Activated CD4-positive, alpha-beta T cell treated with anti-CD3 and anti-CD28 coated beads, Interleukin-2, amount 50 U/mL, for 16 hours (primary cell): ENCODE measurements at regions not wholly inside any gene's neighbourhood (a gene's known extent, or its start where the extent isn't known, plus 50 kb on each side); places are given as distances from the start of the nearest gene placed in this dataset.
"Not testable (repeated sequence)": the region's sequence is repeated elsewhere in the genome, so short reads cannot be mapped to it uniquely, and the experiment has no call there.

Experiments
- DNase-seq: peaks from one replicate; pipeline ENCODE4 v3.0.0-alpha.2; 2020

- no peak for DNase-seq
Measured at GRCh38 chr11:87967459-87967858, 207.8 kb downstream of the RAB38 start.

GRCh38 chr11:87966694-87967093, 208.5 kb downstream of the RAB38 start:
- DNase-seq = no peak

GRCh38 chr11:87966216-87966615, 209.0 kb downstream of the RAB38 start:
- DNase-seq = no peak

- DNase-seq = no peak
Measured at GRCh38 chr11:87961606-87962005, 213.6 kb downstream of the RAB38 start.

- no peak for DNase-seq
Measured at GRCh38 chr11:87957961-87958360, 217.3 kb downstream of the RAB38 start.

GRCh38 chr11:87954476-87954875, 220.8 kb downstream of the RAB38 start:
- DNase-seq = no peak

- DNase-seq = no peak
Measured at GRCh38 chr11:87942786-87943185, 232.5 kb downstream of the RAB38 start.

- no peak for DNase-seq
Measured at GRCh38 chr11:87934182-87934581, 241.1 kb downstream of the RAB38 start.

GRCh38 chr11:87926250-87926970, 248.8 kb downstream of the RAB38 start:
- no peak for DNase-seq

GRCh38 chr11:87924125-87924524, 251.1 kb downstream of the RAB38 start:
- no peak for DNase-seq

GRCh38 chr11:87917111-87917510, 258.1 kb downstream of the RAB38 start:
- no peak for DNase-seq

- DNase-seq = no peak
Measured at GRCh38 chr11:87909178-87909577, 266.1 kb downstream of the RAB38 start.

- DNase-seq = no peak
Measured at GRCh38 chr11:87908086-87908485, 267.2 kb downstream of the RAB38 start.

GRCh38 chr11:87903345-87903744, 271.9 kb downstream of the RAB38 start:
- DNase-seq = no peak

- DNase-seq = no peak
Measured at GRCh38 chr11:87901341-87901740, 273.9 kb downstream of the RAB38 start.

- DNase-seq = no peak
Measured at GRCh38 chr11:87897921-87898320, 277.3 kb downstream of the RAB38 start.

- no peak for DNase-seq
Measured at GRCh38 chr11:87897071-87897470, 278.2 kb downstream of the RAB38 start.

- DNase-seq = no peak
Measured at GRCh38 chr11:87894961-87895360, 280.3 kb downstream of the RAB38 start.

GRCh38 chr11:87892291-87892690, 283.0 kb downstream of the RAB38 start:
- no peak for DNase-seq

GRCh38 chr11:87889126-87889525, 286.1 kb downstream of the RAB38 start:
- no peak for DNase-seq

GRCh38 chr11:87885084-87885483, 290.2 kb downstream of the RAB38 start:
- DNase-seq = not testable (repeated sequence)

- no peak for DNase-seq
Measured at GRCh38 chr11:87879118-87879517, 296.1 kb downstream of the RAB38 start.

GRCh38 chr11:87878373-87878825, 296.8 kb downstream of the RAB38 start:
- DNase-seq = peak; percentile 7

- no peak for DNase-seq
Measured at GRCh38 chr11:87871056-87871455, 304.2 kb downstream of the RAB38 start.

- no peak for DNase-seq
Measured at GRCh38 chr11:87870086-87870485, 305.2 kb downstream of the RAB38 start.
